HG03442 (cell line): ENCODE measurements at regions not wholly inside any gene's neighbourhood (a gene's known extent, or its start where the extent isn't known, plus 50 kb on each side); places are given as distances from the start of the nearest gene placed in this dataset.

ENCODE experiments used
- ATAC-seq: cut with Tn5 transposase; IDR thresholded peaks from one replicate; pipeline ENCODE4 v1.9.1; 2021; ENCODE audit warnings: mild to moderate bottlenecking, moderate library complexity; ENCODE audit not compliant: unreplicated experiment

GRCh38 chr6:100944644-100945043 lies 63.5 kb upstream of the ASCC3 start:
- ATAC-seq = no peak

- no peak for ATAC-seq
Observed at GRCh38 chr6:100946021-100946540, 65.0 kb upstream of the ASCC3 start.

- ATAC-seq = no peak
Observed at GRCh38 chr6:100946711-100947110, 65.6 kb upstream of the ASCC3 start.

- no peak for ATAC-seq
Observed at GRCh38 chr6:100948381-100949133, 67.4 kb upstream of the ASCC3 start.

GRCh38 chr6:100952006-100952405 lies 70.9 kb upstream of the ASCC3 start:
- no peak for ATAC-seq

- ATAC-seq = no peak
Observed at GRCh38 chr6:100959280-100959679, 78.2 kb upstream of the ASCC3 start.

- no peak for ATAC-seq
Observed at GRCh38 chr6:100962466-100962865, 81.3 kb upstream of the ASCC3 start.

- no peak for ATAC-seq
Observed at GRCh38 chr6:100965067-100965466, 83.9 kb upstream of the ASCC3 start.

- ATAC-seq = no peak
Observed at GRCh38 chr6:100968949-100969348, 87.8 kb upstream of the ASCC3 start.

GRCh38 chr6:100979267-100979666 lies 98.1 kb upstream of the ASCC3 start:
- no peak for ATAC-seq

GRCh38 chr6:100980949-100981348 lies 99.8 kb upstream of the ASCC3 start:
- ATAC-seq = no peak

GRCh38 chr6:100986921-100987320 lies 105.8 kb upstream of the ASCC3 start:
- ATAC-seq = no peak

GRCh38 chr6:100987556-100987955 lies 106.4 kb upstream of the ASCC3 start:
- no peak for ATAC-seq

- no peak for ATAC-seq
Observed at GRCh38 chr6:100988391-100988984, 107.4 kb upstream of the ASCC3 start.

- no peak for ATAC-seq
Observed at GRCh38 chr6:100990070-100990469, 108.9 kb upstream of the ASCC3 start.

GRCh38 chr6:100996409-100996808 lies 115.3 kb upstream of the ASCC3 start:
- ATAC-seq = no peak

- no peak for ATAC-seq
Observed at GRCh38 chr6:100998111-100998510, 117.0 kb upstream of the ASCC3 start.

- no peak for ATAC-seq
Observed at GRCh38 chr6:100999034-100999597, 118.0 kb upstream of the ASCC3 start.

- no peak for ATAC-seq
Observed at GRCh38 chr6:101000341-101000740, 119.2 kb upstream of the ASCC3 start.

- ATAC-seq = no peak
Observed at GRCh38 chr6:101001012-101001411, 119.9 kb upstream of the ASCC3 start.

- ATAC-seq = no peak
Observed at GRCh38 chr6:101001607-101002006, 120.5 kb upstream of the ASCC3 start.

- ATAC-seq = no peak
Observed at GRCh38 chr6:101003075-101003474, 121.9 kb upstream of the ASCC3 start.
